Neuron (in vitro differentiated cells): ENCODE measurements at regions not wholly inside any gene's neighbourhood (a gene's known extent, or its start where the extent isn't known, plus 50 kb on each side); places are given as distances from the start of the nearest gene placed in this dataset.

Source experiments
- H2AFZ ChIP-seq: one replicate; pipeline ENCODE4 v1.6.1; 2013; ENCODE audit warnings: low read depth, mild to moderate bottlenecking, inconsistent platforms, low read length, moderate library complexity
- H3K27me3 ChIP-seq: one replicate; pipeline ENCODE4 v1.6.1; 2013; ENCODE audit warnings: low read length; ENCODE audit not compliant: insufficient read depth
- H3K36me3 ChIP-seq: one replicate; pipeline ENCODE4 v1.6.1; 2013; ENCODE audit warnings: low read length; ENCODE audit not compliant: insufficient read depth
- H3K4me1 ChIP-seq: one replicate; pipeline ENCODE4 v1.6.1; 2013; ENCODE audit warnings: low read length; ENCODE audit not compliant: insufficient read depth
- H3K4me3 ChIP-seq: 2 replicates; pipeline ENCODE4 v1.5.1; 2013; ENCODE audit warnings: mild to moderate bottlenecking, low read length, moderate library complexity
- H3K9me3 ChIP-seq: one replicate; pipeline ENCODE4 v1.6.1; 2013; ENCODE audit warnings: low read length

GRCh38 chr14:38770251-38770650 lies 332.8 kb downstream of the SEC23A start:
- H2AFZ ChIP-seq: no peak overlapping the region

GRCh38 chr14:38762845-38763244 lies 340.2 kb downstream of the SEC23A start:
- Histone ChIP-seq H3K36me3 (no peaks in the 10 kb centered on the region), H3K9me3 (no peaks in the 10 kb centered on the region), H3K27me3 (peaks cover 2% of the 10 kb centered on the region), H3K4me1 (no peaks in the 10 kb centered on the region), H3K4me3 (no peak overlapping the region), H2AFZ (no peak overlapping the region)

More at GRCh38 chr14:38770251-38770650, 332.8 kb downstream of the SEC23A start:
- H3K4me1 ChIP-seq: no peaks in the 10 kb centered on the region
- no peaks in the 10 kb centered on the region for H3K27me3 ChIP-seq
- no peaks in the 10 kb centered on the region for H3K9me3 ChIP-seq
- H3K36me3 ChIP-seq: no peaks in the 10 kb centered on the region
- no peak overlapping the region for H3K4me3 ChIP-seq

GRCh38 chr14:38762426-38762825 lies 340.6 kb downstream of the SEC23A start:
- Histone ChIP-seq H2AFZ (no peak overlapping the region), H3K9me3 (no peaks in the 10 kb centered on the region), H3K4me3 (no peak overlapping the region), H3K27me3 (peaks cover 2% of the 10 kb centered on the region), H3K4me1 (no peaks in the 10 kb centered on the region), H3K36me3 (no peaks in the 10 kb centered on the region)

- H3K9me3 ChIP-seq: no peaks in the 10 kb centered on the region
- H3K4me3 ChIP-seq: no peak overlapping the region
- H3K4me1 ChIP-seq: no peaks in the 10 kb centered on the region
- H3K27me3 ChIP-seq: peaks cover 2% of the 10 kb centered on the region
- no peaks in the 10 kb centered on the region for H3K36me3 ChIP-seq
- H2AFZ ChIP-seq: no peak overlapping the region
Observed at GRCh38 chr14:38761033-38761432, 342.0 kb downstream of the SEC23A start.

- Histone ChIP-seq H3K27me3 (peaks cover 2% of the 10 kb centered on the region), H3K4me1 (no peaks in the 10 kb centered on the region), H2AFZ (no peak overlapping the region), H3K9me3 (no peaks in the 10 kb centered on the region), H3K4me3 (no peak overlapping the region), H3K36me3 (no peaks in the 10 kb centered on the region)
Observed at GRCh38 chr14:38758661-38759060, 344.4 kb downstream of the SEC23A start.

- H3K9me3 ChIP-seq: no peaks in the 10 kb centered on the region
- no peak overlapping the region for H2AFZ ChIP-seq
- H3K4me3 ChIP-seq: no peak overlapping the region
- H3K27me3 ChIP-seq: peaks cover 2% of the 10 kb centered on the region
- no peaks in the 10 kb centered on the region for H3K36me3 ChIP-seq
- H3K4me1 ChIP-seq: no peaks in the 10 kb centered on the region
Observed at GRCh38 chr14:38755036-38755435, 348.0 kb downstream of the SEC23A start.

GRCh38 chr14:38752750-38753149 lies 350.3 kb downstream of the SEC23A start:
- Histone ChIP-seq H3K36me3 (no peaks in the 10 kb centered on the region), H3K4me1 (no peaks in the 10 kb centered on the region), H2AFZ (no peak overlapping the region), H3K27me3 (peaks cover 2% of the 10 kb centered on the region), H3K9me3 (no peaks in the 10 kb centered on the region), H3K4me3 (no peak overlapping the region)

- Histone ChIP-seq H3K27me3 (peaks cover 2% of the 10 kb centered on the region), H3K9me3 (no peaks in the 10 kb centered on the region), H3K4me3 (no peak overlapping the region), H3K36me3 (no peaks in the 10 kb centered on the region), H3K4me1 (no peaks in the 10 kb centered on the region), H2AFZ (no peak overlapping the region)
Observed at GRCh38 chr14:38752341-38752740, 350.7 kb downstream of the SEC23A start.

- no peaks in the 10 kb centered on the region for H3K4me1 ChIP-seq
- H3K4me3 ChIP-seq: no peak overlapping the region
- peaks cover 2% of the 10 kb centered on the region for H3K27me3 ChIP-seq
- H3K36me3 ChIP-seq: no peaks in the 10 kb centered on the region
- no peaks in the 10 kb centered on the region for H3K9me3 ChIP-seq
- H2AFZ ChIP-seq: no peak overlapping the region
Observed at GRCh38 chr14:38751459-38751858, 351.6 kb downstream of the SEC23A start.

- Histone ChIP-seq H3K4me1 (no peaks in the 10 kb centered on the region), H3K4me3 (no peak overlapping the region), H3K27me3 (peaks cover 2% of the 10 kb centered on the region), H2AFZ (no peak overlapping the region), H3K9me3 (no peaks in the 10 kb centered on the region), H3K36me3 (no peaks in the 10 kb centered on the region)
Observed at GRCh38 chr14:38749936-38750335, 353.1 kb downstream of the SEC23A start.

- H3K4me1 ChIP-seq: peaks cover 2% of the 10 kb centered on the region
- no peak overlapping the region for H3K4me3 ChIP-seq
- no peaks in the 10 kb centered on the region for H3K36me3 ChIP-seq
- no peak overlapping the region for H2AFZ ChIP-seq
- H3K27me3 ChIP-seq: peaks cover 2% of the 10 kb centered on the region
- H3K9me3 ChIP-seq: no peaks in the 10 kb centered on the region
Observed at GRCh38 chr14:38745861-38746260, 357.2 kb downstream of the SEC23A start.

- Histone ChIP-seq H3K4me3 (no peak overlapping the region), H3K36me3 (no peaks in the 10 kb centered on the region), H3K27me3 (no peaks in the 10 kb centered on the region), H3K4me1 (peaks cover 2% of the 10 kb centered on the region), H3K9me3 (no peaks in the 10 kb centered on the region), H2AFZ (no peak overlapping the region)
Observed at GRCh38 chr14:38743966-38744584, 359.0 kb downstream of the SEC23A start.

GRCh38 chr14:38737686-38738407 lies 365.2 kb downstream of the SEC23A start:
- Histone ChIP-seq H3K36me3 (no peaks in the 10 kb centered on the region), H3K9me3 (no peaks in the 10 kb centered on the region), H3K27me3 (no peaks in the 10 kb centered on the region), H2AFZ (peak overlapping the region; percentile 12), H3K4me1 (peaks cover 15% of the 10 kb centered on the region), H3K4me3 (no peak overlapping the region)
